Peyer's patch (tissue), 4 donors: ENCODE measurements at regions not wholly inside any gene's neighbourhood (a gene's known extent, or its start where the extent isn't known, plus 50 kb on each side); places are given as distances from the start of the nearest gene placed in this dataset.
"Not testable (repeated sequence)": the region's sequence is repeated elsewhere in the genome, so short reads cannot be mapped to it uniquely, and the experiment has no call there.

Experiments
- DNase-seq, 3 donors: peaks; one replicate each; pipeline ENCODE4 v3.0.0-alpha.2; 2017 to 2019
- H3K27ac ChIP-seq, 4 donors: fragments of 200-600 bp; sonication (generic); one replicate each; pipeline ENCODE4 v1.5.1; 2016 to 2019
- H3K27me3 ChIP-seq, 2 donors: fragments of 200-600 bp; sonication (generic); one replicate each; pipeline ENCODE4 v1.5.1; 2019
- H3K36me3 ChIP-seq, 3 donors: fragments of 200-600 bp; sonication (generic); one replicate each; pipeline ENCODE4 v1.5.1; 2016 to 2019
- H3K4me1 ChIP-seq, 4 donors: fragments of 200-600 bp; sonication (generic); one replicate each; pipeline ENCODE4 v1.5.1; 2016 to 2019
- H3K4me3 ChIP-seq, 4 donors: fragments of 200-600 bp; sonication (generic); 1 replicate in 3 of 4; 2 replicates in 1 of 4; pipeline ENCODE4 v1.5.1; 2016 to 2019; ENCODE audit warnings: mild to moderate bottlenecking in 1 of 4
- H3K9me3 ChIP-seq, 4 donors: fragments of 200-600 bp; sonication (generic); one replicate each; pipeline ENCODE4 v1.5.1; 2016 to 2019; ENCODE audit warnings: mild to moderate bottlenecking in 1 of 4
- CTCF ChIP-seq, 6 experiments: fragments of 450-650 bp in 4 of 6; fragments of 200-600 bp in 2 of 6; sonication (generic) in 1 of 6; IDR thresholded peaks; one replicate each; pipeline ENCODE4 v1.5.1; 2017 to 2019; ENCODE audit warnings: antibody characterized with exemption in 6 of 6, mild to moderate bottlenecking in 3 of 6, moderate library complexity in 1 of 6
- POLR2A ChIP-seq, 2 donors: fragments of 450-650 bp; IDR thresholded peaks; one replicate each; pipeline ENCODE4 v1.5.1; 2017; ENCODE audit warnings: antibody characterized with exemption in 2 of 2, mild to moderate bottlenecking in 2 of 2, moderate library complexity in 2 of 2

DNA sequence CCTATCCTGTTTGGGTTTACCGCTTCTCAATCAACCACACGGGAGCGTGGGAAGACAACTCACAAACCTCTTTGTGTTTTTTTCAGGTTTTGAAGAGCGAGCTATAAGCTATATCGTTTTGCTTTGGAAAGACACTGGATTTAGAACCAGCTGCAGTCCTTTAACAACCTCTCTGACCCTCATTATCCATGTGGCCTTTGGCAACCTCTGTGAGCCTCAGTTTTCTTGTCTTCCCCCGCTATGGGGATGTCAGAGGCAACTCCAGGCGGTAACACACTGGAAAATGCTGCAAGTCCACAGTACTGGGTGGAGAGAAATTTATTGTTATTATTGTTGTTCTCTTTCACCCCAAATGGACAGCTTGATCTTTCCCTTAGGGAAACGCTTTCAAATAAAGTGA is 100.0 kb downstream of the ETS2 start:
- Histone ChIP-seq H3K27ac (peak overlapping the region in 2 of 4 donors; percentile 4 to 46), H3K4me1 (peaks cover 0 to 21% (median 11%) of the 10 kb centered on the region in 4 donors), H3K4me3 (no peak overlapping the region), H3K36me3 (no peaks in the 10 kb centered on the region), H3K27me3 (no peaks in the 10 kb centered on the region), H3K9me3 (no peaks in the 10 kb centered on the region)
- DNase-seq: no peak
- TF ChIP-seq POLR2A (IDR thresholded peaks at IDR 0.05) (no peak), CTCF (IDR thresholded peaks at IDR 0.05) (no peak)

DNA sequence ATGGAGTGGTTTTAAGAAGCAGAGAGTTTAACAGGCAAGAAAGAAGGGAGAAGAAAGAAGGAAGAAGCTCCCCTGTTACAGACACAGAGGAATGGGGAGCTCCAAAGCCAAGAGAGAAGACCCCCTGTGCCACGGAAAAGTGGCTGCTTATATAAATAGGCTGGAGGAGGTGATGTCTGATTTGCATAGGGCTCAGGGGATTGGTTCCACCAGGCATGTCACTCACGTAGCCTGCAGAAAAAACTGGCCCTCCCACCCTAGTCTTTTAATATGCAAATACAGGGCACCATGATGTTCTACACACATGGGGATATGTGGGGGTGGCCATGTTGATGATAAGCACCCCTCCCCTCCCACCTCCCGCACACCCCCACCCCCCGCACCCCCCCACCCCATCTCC is 99.6 kb downstream of the ETS2 start:
- Histone ChIP-seq H3K27me3 (no peaks in the 10 kb centered on the region), H3K4me1 (peaks cover 0 to 17% (median 9%) of the 10 kb centered on the region in 4 donors), H3K9me3 (no peaks in the 10 kb centered on the region), H3K36me3 (no peaks in the 10 kb centered on the region), H3K27ac (peak overlapping the region in 1 of 4 donors; percentile 46), H3K4me3 (no peak overlapping the region)
- DNase-seq: no peak
- no peak for TF ChIP-seq CTCF (IDR thresholded peaks at IDR 0.05)
- no peak for TF ChIP-seq POLR2A (IDR thresholded peaks at IDR 0.05)

- H3K4me3 ChIP-seq: no peak overlapping the region
- H3K36me3 ChIP-seq: no peaks in the 10 kb centered on the region
- no peaks in the 10 kb centered on the region for H3K9me3 ChIP-seq
- TF ChIP-seq CTCF (IDR thresholded peaks at IDR 0.05): no peak
- no peak for TF ChIP-seq POLR2A (IDR thresholded peaks at IDR 0.05)
- peak overlapping the region in 1 of 4 donors; percentile 6 for H3K27ac ChIP-seq
- DNase-seq: no peak
- H3K27me3 ChIP-seq: no peaks in the 10 kb centered on the region
- H3K4me1 ChIP-seq: peaks cover 0 to 13% (median 6%) of the 10 kb centered on the region in 4 donors
Observed at GRCh38 chr21:38903690-38904139, 98.0 kb downstream of the ETS2 start.

- no peaks in the 10 kb centered on the region for H3K9me3 ChIP-seq
- no peak for TF ChIP-seq POLR2A (IDR thresholded peaks at IDR 0.05)
- TF ChIP-seq CTCF (IDR thresholded peaks at IDR 0.05): no peak
- H3K4me3 ChIP-seq: no peak overlapping the region
- peaks cover 0 to 9% (median 6%) of the 10 kb centered on the region in 4 donors for H3K4me1 ChIP-seq
- no peaks in the 10 kb centered on the region for H3K36me3 ChIP-seq
- no peaks in the 10 kb centered on the region for H3K27me3 ChIP-seq
- no peak for DNase-seq
- H3K27ac ChIP-seq: no peak overlapping the region
Observed at GRCh38 chr21:38902608-38903445, 97.1 kb downstream of the ETS2 start.

DNA sequence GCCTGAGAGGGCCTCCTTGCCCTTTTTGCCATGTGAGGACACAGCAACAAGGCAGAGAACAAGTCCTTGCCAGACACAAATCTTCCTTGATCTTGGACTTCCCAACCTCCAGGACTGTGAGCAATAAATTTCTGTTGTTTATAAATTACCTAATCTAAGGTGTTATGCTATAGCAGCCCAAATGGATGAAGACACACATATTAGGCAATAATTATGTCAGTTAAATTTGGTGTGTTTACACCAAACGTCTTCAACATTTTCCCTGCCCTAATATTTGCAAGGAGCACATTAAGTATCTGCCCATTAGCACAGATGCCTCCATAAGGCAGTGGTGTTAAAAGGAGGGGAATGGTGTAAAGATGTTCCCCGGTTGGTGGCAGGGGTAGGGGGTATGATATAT is 94.8 kb downstream of the ETS2 start:
- no peaks in the 10 kb centered on the region for H3K36me3 ChIP-seq

GRCh38 chr21:38899985-38900384 is 94.3 kb downstream of the ETS2 start:
- not testable (repeated sequence) for H3K36me3 ChIP-seq, H3K4me1 ChIP-seq, H3K27me3 ChIP-seq, DNase-seq, H3K9me3 ChIP-seq, H3K4me3 ChIP-seq, H3K27ac ChIP-seq

More for the DNA sequence above, 94.8 kb downstream of the ETS2 start:
- TF ChIP-seq CTCF (IDR thresholded peaks at IDR 0.05) (no peak), POLR2A (IDR thresholded peaks at IDR 0.05) (no peak)
- H3K27me3 ChIP-seq: no peaks in the 10 kb centered on the region
- H3K9me3 ChIP-seq: no peaks in the 10 kb centered on the region
- DNase-seq: no peak
- H3K4me3 ChIP-seq: no peak overlapping the region
- H3K27ac ChIP-seq: no peak overlapping the region
- no peaks in the 10 kb centered on the region for H3K4me1 ChIP-seq
